Endothelial cell of umbilical vein (primary cell): ENCODE measurements at regions not wholly inside any gene's neighbourhood (a gene's known extent, or its start where the extent isn't known, plus 50 kb on each side); places are given as distances from the start of the nearest gene placed in this dataset.

ENCODE experiments used
- BruUV-seq: library from RNA; stranded (reverse); fragments of 400-500 nt; replicated peaks from 2 replicates; lab custom pipeline; 2021; lab: Mats Ljungman, UMichigan
- CTCF ChIA-PET: fragments of 300-600, 350-600 bp; sonication (Branson Sonifier 250); formaldehyde crosslinking; loops from one replicate; lab custom pipeline; 2021; ENCODE audit warnings: antibody characterized with exemption, inconsistent platforms; lab: Charles Lee
- POLR2A ChIA-PET: fragments of 300-600, 350-600 bp; sonication (Branson Sonifier 250); formaldehyde crosslinking; loops from one replicate; lab custom pipeline; 2021; ENCODE audit warnings: antibody characterized with exemption, inconsistent platforms; lab: Charles Lee
- DNase-seq: peaks from one replicate; pipeline ENCODE4 v3.0.0-alpha.2; 2011; ENCODE audit warnings: low read depth, low spot score
- FAIRE-seq: peaks from 2 replicates; lab custom pipeline; 2011; peaks lifted over from hg19 to GRCh38; lab: Jason Lieb, UNC
- H2AFZ ChIP-seq: 2 replicates; pipeline ENCODE4 v1.6.0; 2012; ENCODE audit warnings: low read depth, low read length, control low read depth, inconsistent platforms
- H3K27ac ChIP-seq: 2 replicates; pipeline ENCODE4 v1.5.1; 2011; ENCODE audit warnings: low read depth, mild to moderate bottlenecking, control low read depth, low read length, moderate library complexity; ENCODE audit not compliant: insufficient read depth
- H3K27me3 ChIP-seq, 2 experiments: 2 replicates each; pipeline versions ENCODE4 v1.6.0 to v1.6.1; 2011; ENCODE audit warnings: low read length in 2 of 2, mixed read lengths in 1 of 2; ENCODE audit not compliant: control insufficient read depth in 2 of 2, insufficient read depth in 2 of 2
- H3K36me3 ChIP-seq, 2 experiments: 2 replicates in 1 of 2; 3 replicates in 1 of 2; pipeline ENCODE4 v1.5.1; 2011; ENCODE audit warnings: low read length in 2 of 2, mild to moderate bottlenecking in 1 of 2, moderate library complexity in 1 of 2; ENCODE audit not compliant: control insufficient read depth in 2 of 2, insufficient read depth in 2 of 2; ENCODE audit errors: extremely low read depth in 1 of 2
- H3K4me1 ChIP-seq: 3 replicates; pipeline ENCODE4 v1.5.1; 2011; ENCODE audit warnings: mild to moderate bottlenecking, low read length; ENCODE audit not compliant: control insufficient read depth, insufficient read depth; ENCODE audit errors: extremely low read depth
- H3K4me2 ChIP-seq: 2 replicates; pipeline ENCODE4 v1.6.1; 2011; ENCODE audit warnings: low read length, control low read depth, mixed read lengths; ENCODE audit not compliant: insufficient read depth
- H3K4me3 ChIP-seq, 3 experiments: fragments of 200-600 bp in 1 of 3; sonication (generic), shearing (Covaris generic) in 1 of 3; replicated peaks in 1 of 3; 2 replicates each; pipeline ENCODE4 v1.5.1; 2011 to 2016; ENCODE audit warnings: control low read depth in 3 of 3, low read length in 3 of 3, mild to moderate bottlenecking in 2 of 3, inconsistent platforms in 1 of 3, low read depth in 1 of 3, moderate library complexity in 1 of 3; ENCODE audit not compliant: insufficient read depth in 1 of 3
- H3K79me2 ChIP-seq: 2 replicates; pipeline ENCODE4 v1.6.0; 2012; ENCODE audit warnings: low read length, inconsistent platforms; ENCODE audit not compliant: control insufficient read depth, insufficient read depth
- H3K9ac ChIP-seq: replicated peaks from 2 replicates; pipeline ENCODE3; 2011; ENCODE audit warnings: low read length, control low read depth; ENCODE audit not compliant: insufficient read depth; ENCODE audit errors: extremely low read depth
- H3K9me1 ChIP-seq: replicated peaks from 3 replicates; pipeline ENCODE4 v1.6.0; 2011; ENCODE audit warnings: mild to moderate bottlenecking, low read length; ENCODE audit not compliant: control insufficient read depth, insufficient read depth; ENCODE audit errors: extremely low read depth
- H3K9me3 ChIP-seq: replicated peaks from 2 replicates; pipeline ENCODE4 v1.5.1; 2012; ENCODE audit warnings: low read length, inconsistent platforms; ENCODE audit not compliant: control insufficient read depth, insufficient read depth
- H4K20me1 ChIP-seq: replicated peaks from 2 replicates; pipeline ENCODE3; 2011; ENCODE audit warnings: mild to moderate bottlenecking, low read length; ENCODE audit not compliant: control insufficient read depth, insufficient read depth; ENCODE audit errors: extremely low read depth
- CTCF ChIP-seq, 2 donors: IDR thresholded peaks; 1 replicate in 1 of 2; 2 replicates in 1 of 2; pipeline ENCODE4 v1.5.1; 2011; ENCODE audit warnings: low read length in 2 of 2, mild to moderate bottlenecking in 2 of 2, moderate library complexity in 2 of 2, control low read depth in 1 of 2, inconsistent platforms in 1 of 2, low read depth in 1 of 2; ENCODE audit not compliant: insufficient read depth in 1 of 2; ENCODE audit errors: extremely low read depth in 1 of 2
- EZH2 ChIP-seq: IDR thresholded peaks from 2 replicates; pipeline ENCODE4 v1.6.1; 2012; ENCODE audit warnings: borderline replicate concordance, low read depth, mild to moderate bottlenecking, moderate library complexity, low read length, inconsistent platforms; ENCODE audit not compliant: severe bottlenecking
- FOS ChIP-seq: IDR thresholded peaks from 2 replicates; pipeline ENCODE4 v1.6.1; 2011; ENCODE audit warnings: mild to moderate bottlenecking, low read length, moderate library complexity, borderline replicate concordance; ENCODE audit not compliant: insufficient read depth
- GATA2 ChIP-seq: IDR thresholded peaks from 2 replicates; pipeline ENCODE4 v1.7.0; 2011; ENCODE audit warnings: low read depth, mild to moderate bottlenecking, moderate library complexity, mixed read lengths, low read length; ENCODE audit not compliant: insufficient read length, insufficient read depth
- JUN ChIP-seq: IDR thresholded peaks from 2 replicates; pipeline ENCODE4 v1.6.1; 2011; ENCODE audit warnings: borderline replicate concordance, low read depth; ENCODE audit not compliant: insufficient read length, insufficient read depth
- MYC ChIP-seq: IDR thresholded peaks from one replicate; pipeline ENCODE4 v1.6.1; 2011; ENCODE audit warnings: mild to moderate bottlenecking, low read depth, low read length
- POLR2A ChIP-seq: IDR thresholded peaks from 2 replicates; pipeline ENCODE4 v1.6.1; 2012; ENCODE audit warnings: low read depth, mild to moderate bottlenecking, control low read depth, low read length
- POLR2AphosphoS5 ChIP-seq: IDR thresholded peaks from 2 replicates; pipeline ENCODE4 v1.6.1; 2012; ENCODE audit warnings: low read depth, mild to moderate bottlenecking, control low read depth, low read length, moderate library complexity; ENCODE audit not compliant: insufficient read depth
- dilution Hi-C: fragments of 300-500 bp; cut with MboI; formaldehyde crosslinking; loops from one replicate; pipeline ENCODE4 v1.15.0; 2019; ENCODE audit warnings: low sequenced_read_pairs; ENCODE audit not compliant: extremely low pct_ligation_motif_present
- intact Hi-C: fragments of 100-400 bp; cut with micrococcal nuclease; formaldehyde crosslinking; loops from one replicate; pipeline ENCODE4 v1.10.0; 2022
- TF ChIP-seq, protein P1 (sequence below): IDR thresholded peaks from 2 replicates; pipeline ENCODE4 v1.6.1; 2011; ENCODE audit not compliant: insufficient read depth, insufficient read length

DNA sequence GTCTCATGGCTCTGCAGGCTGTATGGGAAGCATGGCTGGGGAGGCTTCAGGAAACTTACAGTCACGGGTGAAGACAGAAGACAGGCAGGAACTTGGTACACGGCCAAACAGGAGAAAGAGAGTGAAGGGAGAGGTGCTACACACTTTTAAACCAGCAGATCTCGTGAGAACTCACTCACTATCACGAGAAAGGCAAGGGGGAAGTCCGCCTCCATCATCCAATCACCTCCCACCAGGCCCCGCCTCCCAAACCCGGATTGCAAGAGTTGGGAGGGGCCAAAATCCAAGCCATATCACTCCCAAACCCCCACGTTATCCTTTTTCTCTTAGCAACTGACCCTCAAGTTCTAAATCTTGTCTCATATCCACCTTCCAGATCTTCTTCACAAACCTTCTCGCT is 1710.5 kb upstream of the TENM3 start:
- Histone ChIP-seq H3K9me1 (no peaks in the 10 kb centered on the region), H3K4me3 (no peak overlapping the region), H2AFZ (no peak overlapping the region), H3K27ac (no peak overlapping the region), H3K27me3 (no peaks in the 10 kb centered on the region), H3K36me3 (no peaks in the 10 kb centered on the region), H3K79me2 (no peaks in the 10 kb centered on the region), H3K4me2 (no peak overlapping the region), H3K9me3 (no peaks in the 10 kb centered on the region), H3K4me1 (no peaks in the 10 kb centered on the region), H3K9ac (no peak overlapping the region), H4K20me1 (no peaks in the 10 kb centered on the region)
- intact Hi-C loops: no loop called here
- BruUV-seq: no TSS peak
- POLR2A ChIA-PET: no interaction called here
- CTCF ChIA-PET: no interaction called here
- FAIRE-seq (no peak), DNase-seq (no peak)
- TF ChIP-seq, protein P1, sequence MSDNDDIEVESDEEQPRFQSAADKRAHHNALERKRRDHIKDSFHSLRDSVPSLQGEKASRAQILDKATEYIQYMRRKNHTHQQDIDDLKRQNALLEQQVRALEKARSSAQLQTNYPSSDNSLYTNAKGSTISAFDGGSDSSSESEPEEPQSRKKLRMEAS: no peak
- TF ChIP-seq JUN: no peak
- no peak for TF ChIP-seq POLR2A
- no peak for TF ChIP-seq EZH2
- TF ChIP-seq FOS: no peak
- no peak for TF ChIP-seq GATA2
- no peak for TF ChIP-seq MYC
- no peak for TF ChIP-seq POLR2AphosphoS5
- TF ChIP-seq CTCF (IDR thresholded peaks at IDR 0.05; ENCODE audit: extremely low read depth in 1 of 2, insufficient read depth in 1 of 2, low read depth in 1 of 2, low read length in 2 of 2): no peak
- dilution Hi-C loops: no loop called here
